22Rv1 (cell line): ENCODE measurements at regions not wholly inside any gene's neighbourhood (a gene's known extent, or its start where the extent isn't known, plus 50 kb on each side); places are given as distances from the start of the nearest gene placed in this dataset.

Experiments used
- CTCF ChIP-seq: fragments of 450-650 bp; IDR thresholded peaks from 2 replicates; pipeline ENCODE4 v1.5.1; 2017; ENCODE audit warnings: mild to moderate bottlenecking
- ZFX ChIP-seq: fragments of 450-650 bp; IDR thresholded peaks from 2 replicates; pipeline ENCODE4 v1.6.1; 2017; ENCODE audit warnings: antibody characterized with exemption, borderline replicate concordance

- TF ChIP-seq CTCF (no peak), ZFX (no peak)
These were observed 1447.4 kb upstream of the GOT2 start for GRCh38 chr16:60181536-60181935.
